GM21825 (cell line): ENCODE measurements at regions not wholly inside any gene's neighbourhood (a gene's known extent, or its start where the extent isn't known, plus 50 kb on each side); places are given as distances from the start of the nearest gene placed in this dataset.
"Not testable (repeated sequence)": the region's sequence is repeated elsewhere in the genome, so short reads cannot be mapped to it uniquely, and the experiment has no call there.

Source experiments
- ATAC-seq: cut with Tn5 transposase; IDR thresholded peaks from one replicate; pipeline ENCODE4 v1.9.1; 2021; ENCODE audit warnings: mild to moderate bottlenecking, moderate library complexity; ENCODE audit not compliant: unreplicated experiment

DNA sequence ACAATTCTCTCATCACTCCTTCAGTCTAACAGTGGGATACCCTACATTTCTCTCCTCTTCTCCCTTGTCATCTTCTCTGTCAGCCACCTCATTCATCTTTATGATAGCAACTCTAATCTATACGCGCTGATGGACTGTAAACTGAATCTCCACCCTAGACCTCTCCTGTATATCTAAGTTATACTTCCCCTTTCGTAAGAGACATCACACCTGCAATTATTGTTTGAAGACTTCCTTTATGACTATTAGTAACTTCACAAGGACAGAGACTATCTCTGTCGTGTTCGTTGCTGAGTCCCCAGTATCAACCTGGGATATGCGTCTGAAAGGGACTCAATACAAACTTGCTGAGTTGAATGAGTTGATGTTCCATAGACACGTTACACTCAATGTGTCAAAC, 263.2 kb downstream of the IRS1 start:
- ATAC-seq = no peak

DNA sequence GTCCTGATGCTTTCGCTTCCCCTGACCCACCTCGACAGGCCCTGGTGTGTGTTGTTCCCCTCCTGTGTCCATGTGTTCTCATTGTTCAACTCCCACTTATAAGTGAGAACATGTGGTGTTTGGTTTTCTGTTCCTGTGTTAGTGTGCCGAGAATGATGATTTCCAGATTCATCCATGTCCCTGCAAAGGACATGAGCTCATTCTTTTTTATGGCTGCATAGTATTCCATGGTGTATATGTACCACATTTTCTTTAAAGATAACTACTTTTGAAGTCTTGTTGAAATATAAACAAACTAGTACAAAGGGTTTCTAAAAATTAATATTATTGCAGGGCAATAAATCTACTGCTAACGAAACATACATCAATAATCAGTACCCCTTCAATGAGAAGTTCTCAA, 266.6 kb downstream of the IRS1 start:
- ATAC-seq = not testable (repeated sequence)

- ATAC-seq = no peak
These were observed 268.4 kb downstream of the IRS1 start for GRCh38 chr2:226531061-226531810.

- ATAC-seq = no peak
These were observed 270.1 kb downstream of the IRS1 start for GRCh38 chr2:226529556-226529955.

GRCh38 chr2:226526716-226527115, 272.9 kb downstream of the IRS1 start:
- ATAC-seq = no peak

DNA sequence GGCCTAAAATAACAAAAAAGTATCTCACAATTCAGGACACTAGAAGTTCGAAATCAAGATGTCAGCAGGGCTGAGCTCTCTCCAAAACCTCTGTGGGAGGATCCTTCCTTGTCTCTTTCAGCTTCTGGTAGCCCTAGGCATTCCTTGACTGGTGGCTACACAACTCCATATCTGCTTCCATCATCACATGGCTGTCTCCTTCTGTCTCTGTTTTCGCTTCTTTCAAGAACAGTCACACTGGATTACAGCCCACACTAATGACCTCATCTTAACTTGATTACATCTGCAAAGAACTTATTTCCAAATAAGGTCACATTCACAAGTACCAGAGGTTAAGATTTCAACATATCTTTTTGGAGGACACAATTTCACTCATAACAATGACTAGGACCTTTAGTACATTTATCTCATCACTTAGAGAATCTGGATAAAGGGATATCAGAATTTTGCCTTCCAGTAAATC, 275.2 kb downstream of the IRS1 start:
- ATAC-seq = no peak

- no peak for ATAC-seq
These were observed 278.9 kb downstream of the IRS1 start for GRCh38 chr2:226520723-226521122.

DNA sequence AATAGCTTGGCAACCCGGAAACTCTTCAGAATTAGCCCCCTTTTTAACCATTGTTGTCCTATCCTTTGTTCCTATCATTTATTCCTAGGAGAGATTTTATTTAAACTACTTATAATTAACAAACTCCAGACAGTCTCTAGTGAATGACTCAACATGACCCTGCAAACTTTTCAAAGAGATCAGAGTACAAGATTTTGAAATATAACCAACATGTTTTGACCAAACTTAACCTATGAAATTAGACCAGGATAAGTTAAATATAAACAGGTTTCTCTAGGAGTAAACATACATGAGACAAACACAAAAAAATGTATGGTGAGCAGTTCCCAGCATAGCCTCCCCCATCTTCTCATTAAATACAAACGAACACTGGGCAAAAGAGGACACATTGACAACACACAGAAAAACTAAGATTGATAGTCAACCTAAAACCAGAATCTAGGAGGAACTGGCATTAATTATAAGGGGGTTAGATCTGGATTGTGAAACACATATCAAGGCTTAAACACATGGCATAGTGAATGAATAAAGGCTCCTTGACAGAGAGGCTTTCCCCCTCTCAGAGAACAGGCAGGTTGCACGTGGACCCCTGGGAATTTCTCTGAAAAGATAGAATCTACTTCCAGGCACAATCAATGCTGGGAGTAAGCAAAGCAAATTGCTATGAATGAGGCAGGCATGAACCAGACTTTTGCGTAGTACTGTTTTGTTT, 284.1 kb downstream of the IRS1 start:
- no peak for ATAC-seq

GRCh38 chr2:226514895-226515294, 284.7 kb downstream of the IRS1 start:
- ATAC-seq = no peak

DNA sequence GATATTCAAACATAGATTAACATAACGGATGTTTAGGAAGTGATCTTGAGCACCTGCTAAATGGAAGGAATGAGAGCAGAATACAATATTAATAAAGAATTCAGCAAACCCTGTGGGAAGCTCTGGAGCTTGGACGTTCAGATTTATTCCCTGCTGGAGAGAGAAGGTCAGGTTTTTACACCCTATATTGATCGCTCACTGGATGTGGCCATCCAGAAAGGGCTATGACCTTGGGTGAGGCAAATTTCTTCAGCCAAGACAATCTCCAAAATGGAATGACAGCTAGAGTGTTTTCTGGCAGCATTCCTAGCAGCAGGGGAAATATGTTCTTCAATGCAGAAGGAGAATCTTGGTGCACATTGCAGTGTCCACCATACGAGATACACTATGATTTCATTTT, 288.3 kb downstream of the IRS1 start:
- ATAC-seq = no peak

DNA sequence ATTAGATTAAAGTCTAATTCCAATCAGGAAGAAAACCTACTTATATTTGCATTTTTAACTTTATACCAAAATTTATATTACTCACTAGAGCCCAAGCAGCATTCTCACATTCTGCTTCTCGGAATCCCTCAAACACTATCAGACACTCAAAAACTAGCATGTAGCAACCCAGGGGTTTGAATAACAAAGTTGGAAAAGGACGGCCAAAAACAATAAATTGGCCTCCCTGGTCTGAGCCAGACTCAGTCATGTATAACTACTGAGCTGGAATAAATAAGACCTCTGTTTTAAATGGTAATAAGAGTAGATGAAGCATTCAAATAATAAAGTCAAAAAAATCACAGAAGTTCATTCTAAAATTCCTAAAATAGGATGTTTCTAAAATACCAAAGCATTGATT, 290.9 kb downstream of the IRS1 start:
- no peak for ATAC-seq

- no peak for ATAC-seq
These were observed 291.6 kb downstream of the IRS1 start for GRCh38 chr2:226508005-226508404.

DNA sequence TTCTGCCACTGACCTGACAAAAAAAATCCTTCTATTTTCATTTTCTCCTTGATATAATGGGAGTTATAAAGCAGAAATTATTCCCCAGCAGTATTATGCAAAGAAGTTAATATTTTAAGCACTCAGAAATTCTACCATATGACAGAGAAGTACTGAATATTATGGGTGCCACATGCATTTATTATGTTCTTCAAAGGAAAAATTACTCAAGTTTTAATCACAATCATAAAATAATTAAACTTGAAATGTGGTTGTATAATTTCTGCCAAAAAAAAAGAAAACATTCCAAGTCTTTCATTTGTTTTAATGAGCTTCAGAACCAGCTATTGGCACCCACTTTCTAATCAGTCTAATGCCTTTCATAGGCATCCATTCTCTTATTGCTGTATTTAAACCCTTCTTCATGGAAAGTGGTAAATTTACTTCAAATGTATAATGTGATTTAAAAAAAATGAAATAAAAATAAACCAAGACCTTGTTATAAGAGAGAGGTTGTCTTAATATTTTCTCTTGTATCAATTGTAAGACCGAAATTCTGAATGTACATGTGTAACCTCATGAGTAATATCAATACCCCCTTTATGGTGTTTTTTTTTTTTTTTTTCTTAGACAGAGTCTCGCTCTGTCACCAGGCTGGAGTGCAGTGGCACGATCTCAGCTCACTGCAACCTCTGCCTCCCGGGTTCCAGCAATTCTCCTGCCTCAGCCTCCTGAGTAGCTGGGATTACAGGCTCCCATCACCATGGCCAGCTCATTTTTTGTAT, 302.3 kb downstream of the IRS1 start:
- ATAC-seq = no peak

DNA sequence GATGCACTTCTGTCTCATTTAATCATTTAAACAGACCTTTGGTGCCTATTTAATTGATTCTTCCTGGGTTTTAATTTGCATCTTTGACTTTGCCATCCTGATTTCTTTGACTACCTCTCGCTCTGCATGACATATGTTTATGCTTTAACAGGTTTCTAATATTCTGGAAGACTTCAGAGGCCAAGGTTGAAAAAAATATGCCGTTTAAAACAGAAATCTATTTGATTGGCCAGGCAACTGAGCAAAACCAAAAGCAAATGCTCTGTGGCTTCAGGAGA, 303.4 kb downstream of the IRS1 start:
- no peak for ATAC-seq

DNA sequence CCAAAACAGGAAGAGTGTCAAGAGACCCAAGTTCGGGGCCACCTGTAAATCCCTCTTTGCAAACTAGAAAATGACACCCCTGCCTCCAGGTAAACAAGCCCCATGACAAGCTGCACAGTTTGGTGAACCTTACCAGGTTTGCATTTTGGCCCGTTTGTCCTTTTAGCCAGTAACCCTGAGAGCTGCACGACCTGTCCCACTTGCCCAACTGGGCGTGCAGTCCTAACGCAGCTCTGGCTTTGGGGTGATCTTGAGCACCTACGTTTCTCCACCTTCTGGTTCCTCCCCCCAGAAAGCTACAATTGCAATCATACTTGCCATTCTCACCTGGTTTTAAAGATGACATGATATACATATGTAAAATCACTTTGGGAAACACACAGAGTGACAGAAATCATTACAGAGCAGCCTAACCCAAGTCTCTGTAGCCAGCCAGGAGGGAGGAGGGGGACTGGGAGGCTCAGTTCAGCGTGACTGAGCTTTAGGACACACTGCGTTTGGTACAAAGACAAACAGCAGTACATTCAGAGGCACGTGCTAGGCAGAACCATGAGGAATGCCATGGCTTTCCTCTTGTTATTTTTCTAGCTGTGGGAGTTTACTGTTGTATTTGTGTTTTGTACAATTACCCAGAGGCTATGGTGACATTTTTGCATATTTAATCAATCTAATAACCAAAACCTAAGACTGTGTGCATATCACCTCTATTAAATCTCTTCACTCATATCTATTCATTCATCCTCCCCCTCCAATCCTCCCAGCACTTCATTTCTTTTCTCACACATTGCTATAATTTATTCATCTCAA, 304.0 kb downstream of the IRS1 start:
- no peak for ATAC-seq

GRCh38 chr2:226491112-226491511, 308.5 kb downstream of the IRS1 start:
- no peak for ATAC-seq

DNA sequence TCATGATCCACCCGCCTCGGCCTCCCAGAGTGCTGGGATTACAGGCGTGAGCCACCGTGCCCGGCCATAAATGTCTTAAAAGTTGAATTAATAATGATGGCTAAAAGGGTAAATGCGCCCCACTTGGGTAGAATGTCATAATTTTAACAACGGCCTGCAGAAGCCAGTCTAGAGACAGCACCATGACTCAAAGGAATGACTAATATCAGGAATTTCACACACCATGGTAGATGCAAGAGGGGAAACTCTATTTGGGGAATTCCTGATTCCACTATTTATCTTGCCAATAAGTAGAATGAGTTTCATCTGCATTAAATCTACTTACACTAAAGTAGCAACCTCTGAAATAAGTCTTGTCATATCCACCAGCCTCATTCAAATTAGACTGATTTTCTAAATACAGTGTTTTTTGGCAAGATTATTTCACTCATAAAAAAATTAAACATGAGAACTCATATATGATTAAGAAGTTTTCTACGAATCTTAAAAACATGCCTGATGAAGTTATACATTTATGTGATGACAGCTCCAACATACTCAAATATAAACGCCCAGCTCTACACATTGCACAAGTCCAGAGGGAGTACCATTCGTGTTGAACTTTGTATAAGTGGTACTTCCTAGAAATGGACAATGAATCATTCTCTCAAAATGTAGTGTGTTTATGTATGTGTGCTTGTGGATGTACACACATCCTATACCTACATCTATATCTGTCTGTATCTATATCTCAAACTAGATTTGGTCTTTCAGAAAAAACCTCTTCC, 309.7 kb downstream of the IRS1 start:
- no peak for ATAC-seq

- ATAC-seq = no peak
These were observed 311.6 kb downstream of the IRS1 start for GRCh38 chr2:226488034-226488433.

- ATAC-seq = no peak
These were observed 312.0 kb downstream of the IRS1 start for GRCh38 chr2:226487573-226487972.
